K562 (cell line): ENCODE measurements at regions not wholly inside any gene's neighbourhood (a gene's known extent, or its start where the extent isn't known, plus 50 kb on each side); places are given as distances from the start of the nearest gene placed in this dataset.

ENCODE experiments used
- ATAC-seq: fragments of 200-7000 bp; cut with Tn5 transposase; 3 replicates; pipeline ENCODE4 v1.9.1; 2020; ENCODE audit warnings: moderate library complexity
- BruUV-seq: library from RNA; stranded (reverse); fragments of 400-500 nt; replicated peaks from 2 replicates; lab custom pipeline; 2021; lab: Mats Ljungman, UMichigan
- CTCF ChIA-PET: fragments of 300-600 bp; formaldehyde crosslinking; extraction: SDS; loops from one replicate; lab custom pipeline; 2021; ENCODE audit warnings: low intra/inter-chr PET ratio; lab: Yijun Ruan, JAX
- POLR2A ChIA-PET: fragments of 300-600, 350-650 bp; sonication (Branson Sonifier 250); formaldehyde crosslinking; extraction: SDS; loops from one replicate; lab custom pipeline; 2021; ENCODE audit warnings: antibody characterized with exemption, inconsistent platforms; lab: Yijun Ruan, JAX
- DNase-seq, 4 experiments: peaks; one replicate each; pipeline versions ENCODE4 v3.0.0 to v3.0.0-alpha.2; 2011 to 2018; ENCODE audit warnings: low spot score in 3 of 4, mixed read lengths in 3 of 4; ENCODE audit errors: extremely low read depth in 1 of 4
- FAIRE-seq: peaks from 2 replicates; lab custom pipeline; 2011; peaks lifted over from hg19 to GRCh38; lab: Jason Lieb, UNC
- H2AFZ ChIP-seq: 2 replicates; pipeline ENCODE4 v1.6.0; 2011; ENCODE audit warnings: low read depth, low read length, control low read depth, inconsistent platforms
- H3K27ac ChIP-seq: fragments of 200-600 bp; 3 replicates; pipeline ENCODE4 v1.8.0; 2011; ENCODE audit warnings: low read depth, mild to moderate bottlenecking, control low read depth, inconsistent platforms, low read length, moderate library complexity, mixed read lengths; ENCODE audit errors: extremely low read depth
- H3K27me3 ChIP-seq, 2 experiments: fragments of 300-600 bp in 1 of 2; 2 replicates in 1 of 2; 3 replicates in 1 of 2; pipeline versions ENCODE4 v1.6.0 to v1.8.0; 2011; ENCODE audit warnings: inconsistent platforms in 2 of 2, low read length in 2 of 2, mild to moderate bottlenecking in 1 of 2, mixed read lengths in 1 of 2, moderate library complexity in 1 of 2; ENCODE audit not compliant: control insufficient read depth in 2 of 2, insufficient read depth in 2 of 2
- H3K36me3 ChIP-seq: fragments of 300-600 bp; 3 replicates; pipeline ENCODE4 v1.8.0; 2011; ENCODE audit warnings: mild to moderate bottlenecking, low read length, inconsistent platforms; ENCODE audit not compliant: control insufficient read depth, insufficient read depth
- H3K4me1 ChIP-seq, 2 experiments: fragments of 200-600 bp in 1 of 2; replicated peaks in 1 of 2; 2 replicates in 1 of 2; 3 replicates in 1 of 2; pipeline versions ENCODE4 v1.5.1 to v1.8.0; 2011; ENCODE audit warnings: inconsistent platforms in 2 of 2, low read length in 2 of 2, mild to moderate bottlenecking in 1 of 2, mixed read lengths in 1 of 2, moderate library complexity in 1 of 2; ENCODE audit not compliant: control insufficient read depth in 2 of 2, insufficient read depth in 2 of 2
- H3K4me2 ChIP-seq: 2 replicates; pipeline ENCODE4 v1.6.1; 2011; ENCODE audit warnings: low read length, control low read depth, inconsistent platforms, mixed read lengths; ENCODE audit not compliant: insufficient read depth
- H3K4me3 ChIP-seq: fragments of 200-600 bp; sonication (generic), shearing (Covaris generic); 2 replicates; pipeline ENCODE4 v1.5.1; 2016; ENCODE audit warnings: control low read depth, inconsistent platforms
- H3K79me2 ChIP-seq: fragments of 200-600 bp; 3 replicates; pipeline ENCODE4 v1.8.0; 2011; ENCODE audit warnings: low read length, inconsistent platforms; ENCODE audit not compliant: control insufficient read depth, insufficient read depth
- H3K9ac ChIP-seq, 2 experiments: 2 replicates each; pipeline versions ENCODE4 v1.6.0 to v1.6.1; 2011; ENCODE audit warnings: low read depth in 2 of 2, low read length in 2 of 2, control low read depth in 1 of 2, inconsistent platforms in 1 of 2, mild to moderate bottlenecking in 1 of 2, mixed read lengths in 1 of 2; ENCODE audit not compliant: insufficient read depth in 1 of 2
- H3K9me1 ChIP-seq: one replicate; pipeline ENCODE4 v1.6.0; 2011; ENCODE audit warnings: inconsistent platforms, mild to moderate bottlenecking, low read length, moderate library complexity; ENCODE audit not compliant: control insufficient read depth, insufficient read depth
- H3K9me3 ChIP-seq: replicated peaks from 2 replicates; pipeline ENCODE4 v1.5.1; 2011; ENCODE audit warnings: low read depth, low read length, inconsistent platforms; ENCODE audit not compliant: control insufficient read depth, insufficient read depth
- H4K20me1 ChIP-seq: replicated peaks from 2 replicates; pipeline ENCODE4 v1.6.1; 2011; ENCODE audit warnings: low read length, inconsistent platforms, mixed read lengths; ENCODE audit not compliant: control insufficient read depth, insufficient read depth
- ARID1B ChIP-seq: fragments of 450-650 bp; IDR thresholded peaks from 2 replicates; pipeline ENCODE4 v1.6.1; 2016; ENCODE audit warnings: antibody characterized with exemption, mild to moderate bottlenecking, inconsistent platforms
- ATF1 ChIP-seq, 2 experiments: fragments of 450-650 bp in 1 of 2; IDR thresholded peaks; 2 replicates each; pipeline ENCODE4 v1.6.1; 2016; ENCODE audit warnings: missing compliant biosample characterization in 1 of 2, missing genetic modification characterization in 1 of 2
- BHLHE40 ChIP-seq: IDR thresholded peaks from 2 replicates; pipeline ENCODE4 v1.6.1; 2011; ENCODE audit warnings: low read length, improper control_type of control experiment
- CBFA2T3 ChIP-seq: fragments of 450-650 bp; IDR thresholded peaks from 2 replicates; pipeline ENCODE4 v1.6.1; 2017
- CBX8 ChIP-seq: fragments of 200-600 bp; sonication (generic); IDR thresholded peaks from 2 replicates; pipeline ENCODE4 v1.6.1; 2012; ENCODE audit warnings: borderline replicate concordance, mixed run types, low read depth, mild to moderate bottlenecking, moderate library complexity, mixed read lengths, low read length, control low read depth, inconsistent platforms; ENCODE audit not compliant: poor library complexity, severe bottlenecking; ENCODE audit errors: extremely low read depth
- KLF10 ChIP-seq: fragments of 250-450 bp; sonication (Bioruptor Pico); IDR thresholded peaks from 2 replicates; pipeline ENCODE4 v1.6.1; 2021; ENCODE audit warnings: matching md5 sums
- NR2C1 ChIP-seq, 2 experiments: fragments of 450-650 bp; IDR thresholded peaks; 2 replicates each; pipeline ENCODE4 v1.6.1; 2017; ENCODE audit warnings: mild to moderate bottlenecking in 2 of 2, antibody characterized with exemption in 1 of 2, inconsistent platforms in 1 of 2, missing compliant biosample characterization in 1 of 2, missing genetic modification characterization in 1 of 2
- NR2C2 ChIP-seq, 2 experiments: fragments of 200-800 bp in 1 of 2; sonication (Bioruptor generic) in 1 of 2; sonication (generic) in 1 of 2; formaldehyde crosslinking in 1 of 2; IDR thresholded peaks; 2 replicates each; pipeline versions ENCODE4 v1.6.1 to v1.8.0; 2016 to 2022; ENCODE audit warnings: mild to moderate bottlenecking in 1 of 2, missing compliant biosample characterization in 1 of 2, missing genetic modification characterization in 1 of 2, missing genetic modification reagents in 1 of 2
- RAD51 ChIP-seq: fragments of 450-650 bp; IDR thresholded peaks from 2 replicates; pipeline ENCODE4 v1.7.1; 2016; ENCODE audit warnings: low read depth, mild to moderate bottlenecking, borderline replicate concordance
- RUNX1 ChIP-seq: sonication (generic); IDR thresholded peaks from 2 replicates; pipeline ENCODE4 v1.6.1; 2016; ENCODE audit warnings: antibody characterized with exemption, low read depth
- SETDB1 ChIP-seq: IDR thresholded peaks from one replicate; pipeline ENCODE4 v1.6.1; 2012; ENCODE audit warnings: low read length, control low read depth, inconsistent platforms
- TAL1 ChIP-seq: fragments of 450-650 bp; IDR thresholded peaks from 2 replicates; pipeline ENCODE4 v1.6.1; 2016; ENCODE audit warnings: mild to moderate bottlenecking
- TEAD4 ChIP-seq, 2 experiments: sonication (generic) in 1 of 2; formaldehyde crosslinking in 1 of 2; IDR thresholded peaks; 2 replicates each; pipeline versions ENCODE4 v1.6.1 to v1.8.0; 2012 to 2022; ENCODE audit warnings: borderline replicate concordance in 1 of 2, inconsistent platforms in 1 of 2, low read length in 1 of 2, mild to moderate bottlenecking in 1 of 2, missing genetic modification reagents in 1 of 2
- ZNF212 ChIP-seq: fragments of 450-650 bp; formaldehyde crosslinking; IDR thresholded peaks from 2 replicates; pipeline ENCODE4 v1.4.0; 2020; ENCODE audit warnings: mild to moderate bottlenecking
- WGBS: fragments of 100-300 bp; shearing (Covaris generic); methylation state at CpG from one replicate; pipeline ENCODE4 v1.1.6; 2016; ENCODE audit warnings: low coverage, mixed read lengths; ENCODE audit not compliant: insufficient coverage; ENCODE audit errors: missing lambda C conversion rate; 5-methylcytosine and 5-hydroxymethylcytosine counted together
- in situ Hi-C: fragments of 300-500 bp; cut with MboI; formaldehyde crosslinking; loops from 4 replicates; pipeline ENCODE4 v1.15.0; 2018; ENCODE audit warnings: inconsistent platforms, mixed read lengths
- intact Hi-C: fragments of 100-400 bp; cut with micrococcal nuclease; formaldehyde crosslinking; loops from 2 replicates; pipeline ENCODE4 v1.14.2; 2022
- TF ChIP-seq, protein P1 (sequence below): fragments of 450-650 bp; formaldehyde crosslinking; IDR thresholded peaks from 2 replicates; pipeline ENCODE4 v1.4.0; 2020; ENCODE audit warnings: mild to moderate bottlenecking, moderate library complexity
- TF ChIP-seq, protein P2 (sequence below): sonication (generic); formaldehyde crosslinking; IDR thresholded peaks from 2 replicates; pipeline ENCODE4 v1.9.0; 2022; ENCODE audit warnings: mild to moderate bottlenecking, missing genetic modification reagents
- TF ChIP-seq, protein P3 (sequence below): sonication (generic); formaldehyde crosslinking; IDR thresholded peaks from 2 replicates; pipeline ENCODE4 v1.5.0; 2020; ENCODE audit warnings: missing genetic modification reagents
- TF ChIP-seq, protein P4 (sequence below): fragments of 450-650 bp; conservative IDR thresholded peaks from 2 replicates; pipeline ENCODE4 v1.6.1; 2016; ENCODE audit warnings: missing genetic modification characterization, low read depth, mild to moderate bottlenecking, missing compliant biosample characterization, moderate library complexity

DNA sequence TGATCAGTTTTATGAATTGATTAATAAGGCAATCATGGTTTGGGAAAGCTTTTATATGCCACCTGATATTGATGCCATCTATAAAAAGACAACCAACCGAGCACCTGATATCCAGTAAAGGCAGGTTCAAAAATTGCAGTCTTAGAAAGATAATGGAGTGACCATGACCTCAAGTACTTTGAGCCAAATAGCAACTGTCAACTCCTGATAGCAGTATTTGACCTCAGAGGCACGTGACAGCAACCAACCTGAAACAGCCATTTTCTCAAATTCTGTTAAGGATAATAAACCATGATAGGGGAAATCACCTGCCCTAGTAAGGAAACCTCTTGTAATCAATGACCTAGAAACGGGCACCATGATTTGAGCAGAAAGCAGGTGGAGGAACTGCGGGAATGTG, 77.1 kb upstream of the NFE2L3 start:
- Histone ChIP-seq H3K79me2 (no peaks in the 10 kb centered on the region), H3K9me3 (no peaks in the 10 kb centered on the region), H4K20me1 (no peaks in the 10 kb centered on the region), H3K27me3 (peaks cover 8 to 13% of the 10 kb centered on the region in 2 experiments), H2AFZ (no peak overlapping the region), H3K4me2 (no peak overlapping the region), H3K4me1 (peaks cover 0 to 4% of the 10 kb centered on the region in 2 experiments; a peak in 4 of 5 replicates), H3K9ac (no peak overlapping the region), H3K9me1 (no peaks in the 10 kb centered on the region), H3K27ac (no peak overlapping the region), H3K4me3 (no peak overlapping the region), H3K36me3 (no peaks in the 10 kb centered on the region)
- DNase-seq (no peak), ATAC-seq (no peak), FAIRE-seq (no peak)
- CTCF ChIA-PET = interaction anchor here (0.7 kb wide), 1 partner anchor 290 kb away, joined by 3 read pairs; no protein-coding TSS in a partner anchor
- BruUV-seq = no TSS peak
- in situ Hi-C loops (loop anchor here (25.0 kb wide), 2 partner anchors 587 to 1087 kb away; partner anchors contain the start of genes HOXA10, HOXA3, HOXA7 and HOXA9), intact Hi-C loops (loop anchor here (5.0 to 10.0 kb wide), 3 partner anchors 183 to 590 kb away; no protein-coding TSS in a partner anchor)
- 3% methylated on average over 4 of the region's 4 CpGs for WGBS
- POLR2A ChIA-PET = no interaction called here
- TF ChIP-seq TEAD4 (IDR thresholded peaks at IDR 0.05; ENCODE audit: low read length) (peak; percentile 54; the same call in 1 of the 2 replicates), TEAD4 (CRISPR knock-in tag; IDR thresholded peaks at IDR 0.05; ENCODE audit: borderline replicate concordance) (no peak), NR2C2 (CRISPR knock-in tag; IDR thresholded peaks at IDR 0.05) (no peak), NR2C2 (tag; IDR thresholded peaks at IDR 0.05) (peak; percentile 52; the same call in 1 of the 2 replicates), CBFA2T3 (peak; percentile 52), BHLHE40 (peak; percentile 88), CBX8 (no peak), TAL1 (peak; percentile 14; the same call in 1 of the 2 replicates), NR2C1 (IDR thresholded peaks at IDR 0.05) (peak; percentile 35; the same call in 1 of the 2 replicates), NR2C1 (tag; IDR thresholded peaks at IDR 0.05) (peak; percentile 61), RAD51 (peak; percentile 36; the same call in 1 of the 2 replicates), ATF1 (CRISPR knock-in tag; IDR thresholded peaks at IDR 0.05) (no peak), ATF1 (tag; IDR thresholded peaks at IDR 0.05) (0 out of 2 replicates have a peak, but pooled peaks have one; percentile 22), ZNF212 (CRISPR knock-in tag) (no peak), ARID1B (0 out of 2 replicates have a peak, but pooled peaks have one; percentile 7), KLF10 (no peak), RUNX1 (no peak), SETDB1 (no peak)
- TF ChIP-seq, protein P1, sequence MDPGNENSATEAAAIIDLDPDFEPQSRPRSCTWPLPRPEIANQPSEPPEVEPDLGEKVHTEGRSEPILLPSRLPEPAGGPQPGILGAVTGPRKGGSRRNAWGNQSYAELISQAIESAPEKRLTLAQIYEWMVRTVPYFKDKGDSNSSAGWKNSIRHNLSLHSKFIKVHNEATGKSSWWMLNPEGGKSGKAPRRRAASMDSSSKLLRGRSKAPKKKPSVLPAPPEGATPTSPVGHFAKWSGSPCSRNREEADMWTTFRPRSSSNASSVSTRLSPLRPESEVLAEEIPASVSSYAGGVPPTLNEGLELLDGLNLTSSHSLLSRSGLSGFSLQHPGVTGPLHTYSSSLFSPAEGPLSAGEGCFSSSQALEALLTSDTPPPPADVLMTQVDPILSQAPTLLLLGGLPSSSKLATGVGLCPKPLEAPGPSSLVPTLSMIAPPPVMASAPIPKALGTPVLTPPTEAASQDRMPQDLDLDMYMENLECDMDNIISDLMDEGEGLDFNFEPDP = no peak
- TF ChIP-seq, protein P2, sequence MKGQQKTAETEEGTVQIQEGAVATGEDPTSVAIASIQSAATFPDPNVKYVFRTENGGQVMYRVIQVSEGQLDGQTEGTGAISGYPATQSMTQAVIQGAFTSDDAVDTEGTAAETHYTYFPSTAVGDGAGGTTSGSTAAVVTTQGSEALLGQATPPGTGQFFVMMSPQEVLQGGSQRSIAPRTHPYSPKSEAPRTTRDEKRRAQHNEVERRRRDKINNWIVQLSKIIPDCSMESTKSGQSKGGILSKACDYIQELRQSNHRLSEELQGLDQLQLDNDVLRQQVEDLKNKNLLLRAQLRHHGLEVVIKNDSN (CRISPR knock-in tag) = peak; percentile 55; the same call in 1 of the 2 replicates
- TF ChIP-seq, protein P3, sequence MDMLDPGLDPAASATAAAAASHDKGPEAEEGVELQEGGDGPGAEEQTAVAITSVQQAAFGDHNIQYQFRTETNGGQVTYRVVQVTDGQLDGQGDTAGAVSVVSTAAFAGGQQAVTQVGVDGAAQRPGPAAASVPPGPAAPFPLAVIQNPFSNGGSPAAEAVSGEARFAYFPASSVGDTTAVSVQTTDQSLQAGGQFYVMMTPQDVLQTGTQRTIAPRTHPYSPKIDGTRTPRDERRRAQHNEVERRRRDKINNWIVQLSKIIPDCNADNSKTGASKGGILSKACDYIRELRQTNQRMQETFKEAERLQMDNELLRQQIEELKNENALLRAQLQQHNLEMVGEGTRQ (CRISPR knock-in tag) = peak; percentile 51
- TF ChIP-seq, protein P4, sequence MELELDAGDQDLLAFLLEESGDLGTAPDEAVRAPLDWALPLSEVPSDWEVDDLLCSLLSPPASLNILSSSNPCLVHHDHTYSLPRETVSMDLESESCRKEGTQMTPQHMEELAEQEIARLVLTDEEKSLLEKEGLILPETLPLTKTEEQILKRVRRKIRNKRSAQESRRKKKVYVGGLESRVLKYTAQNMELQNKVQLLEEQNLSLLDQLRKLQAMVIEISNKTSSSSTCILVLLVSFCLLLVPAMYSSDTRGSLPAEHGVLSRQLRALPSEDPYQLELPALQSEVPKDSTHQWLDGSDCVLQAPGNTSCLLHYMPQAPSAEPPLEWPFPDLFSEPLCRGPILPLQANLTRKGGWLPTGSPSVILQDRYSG (tag) = no peak
